Stimulated activated CD8-positive, alpha-beta memory T cell treated with anti-CD3 and anti-CD28 coated beads, Interleukin-12 subunit alpha, Interleukin-12 subunit beta, amount 100 ng/mL, for 1 hour (primary cell): ENCODE measurements at regions not wholly inside any gene's neighbourhood (a gene's known extent, or its start where the extent isn't known, plus 50 kb on each side); places are given as distances from the start of the nearest gene placed in this dataset.
"Not testable (repeated sequence)": the region's sequence is repeated elsewhere in the genome, so short reads cannot be mapped to it uniquely, and the experiment has no call there.

Source experiments
- DNase-seq: peaks from one replicate; pipeline ENCODE4 v3.0.0-alpha.2; 2020; ENCODE audit warnings: low read depth

GRCh38 chr2:7641272-7641671, 724.1 kb downstream of the RNF144A start:
- DNase-seq = not testable (repeated sequence)

GRCh38 chr2:7646024-7646423, 728.8 kb downstream of the RNF144A start:
- DNase-seq = no peak

GRCh38 chr2:7646661-7647060, 729.4 kb downstream of the RNF144A start:
- no peak for DNase-seq

- no peak for DNase-seq
These were observed 731.1 kb downstream of the RNF144A start for GRCh38 chr2:7648221-7648795.

GRCh38 chr2:7649461-7650228, 732.4 kb downstream of the RNF144A start:
- DNase-seq = no peak

- DNase-seq = no peak
These were observed 736.4 kb downstream of the RNF144A start for GRCh38 chr2:7653617-7654016.

GRCh38 chr2:7655629-7656028, 738.4 kb downstream of the RNF144A start:
- no peak for DNase-seq

- not testable (repeated sequence) for DNase-seq
These were observed 740.3 kb downstream of the RNF144A start for GRCh38 chr2:7657526-7657925.

GRCh38 chr2:7658486-7658885, 741.3 kb downstream of the RNF144A start:
- DNase-seq = no peak

- no peak for DNase-seq
These were observed 743.6 kb downstream of the RNF144A start for GRCh38 chr2:7660816-7661215.

- DNase-seq = no peak
These were observed 744.3 kb downstream of the RNF144A start for GRCh38 chr2:7661502-7661901.

- no peak for DNase-seq
These were observed 748.7 kb downstream of the RNF144A start for GRCh38 chr2:7665880-7666279.

- no peak for DNase-seq
These were observed 749.5 kb downstream of the RNF144A start for GRCh38 chr2:7666596-7667259.

GRCh38 chr2:7667260-7667757, 750.1 kb downstream of the RNF144A start:
- no peak for DNase-seq

- no peak for DNase-seq
These were observed 753.9 kb downstream of the RNF144A start for GRCh38 chr2:7670905-7671641.

GRCh38 chr2:7672027-7672684, 754.9 kb downstream of the RNF144A start:
- no peak for DNase-seq

- no peak for DNase-seq
These were observed 755.5 kb downstream of the RNF144A start for GRCh38 chr2:7672685-7673071.

- no peak for DNase-seq
These were observed 755.9 kb downstream of the RNF144A start for GRCh38 chr2:7673101-7673500.

- no peak for DNase-seq
These were observed 756.6 kb downstream of the RNF144A start for GRCh38 chr2:7673853-7674252.

GRCh38 chr2:7674606-7675005, 757.4 kb downstream of the RNF144A start:
- DNase-seq = no peak

- DNase-seq = no peak
These were observed 759.5 kb downstream of the RNF144A start for GRCh38 chr2:7676714-7677113.
